LNCaP clone FGC (cell line): ENCODE measurements at regions not wholly inside any gene's neighbourhood (a gene's known extent, or its start where the extent isn't known, plus 50 kb on each side); places are given as distances from the start of the nearest gene placed in this dataset.

Experiments used
- DNase-seq: peaks from one replicate; pipeline ENCODE4 v3.0.0-alpha.2; 2011; ENCODE audit warnings: low read depth
- H3K4me3 ChIP-seq: 2 replicates; pipeline ENCODE4 v1.5.1; 2011; ENCODE audit warnings: mild to moderate bottlenecking, low read depth, low read length, control low read depth
- TF ChIP-seq, protein P1 (sequence below): IDR thresholded peaks from 2 replicates; pipeline ENCODE4 v1.5.1; 2012; ENCODE audit warnings: mild to moderate bottlenecking; ENCODE audit not compliant: control insufficient read depth, insufficient read depth; ENCODE audit errors: extremely low read depth

DNA sequence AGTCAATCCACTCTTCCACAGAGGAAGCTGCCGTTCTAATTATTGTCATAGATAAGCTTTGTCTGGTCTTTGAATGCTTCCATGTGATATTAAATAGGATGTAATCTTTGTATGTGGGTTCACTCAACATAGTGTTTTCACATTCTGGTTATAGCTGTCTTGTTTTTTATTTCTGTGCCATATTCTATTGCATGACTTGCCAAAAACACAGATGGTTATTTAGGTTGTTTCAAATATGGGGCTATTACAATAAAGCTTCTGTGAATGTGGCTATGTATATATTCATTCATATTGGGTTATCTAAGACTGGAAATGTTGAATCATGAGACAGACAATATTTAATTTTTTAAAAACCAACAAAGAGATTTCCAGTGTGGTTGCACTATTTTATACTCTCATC, 1109.3 kb upstream of the LRRTM3 start:
- DNase-seq: no peak
- TF ChIP-seq, protein P1, sequence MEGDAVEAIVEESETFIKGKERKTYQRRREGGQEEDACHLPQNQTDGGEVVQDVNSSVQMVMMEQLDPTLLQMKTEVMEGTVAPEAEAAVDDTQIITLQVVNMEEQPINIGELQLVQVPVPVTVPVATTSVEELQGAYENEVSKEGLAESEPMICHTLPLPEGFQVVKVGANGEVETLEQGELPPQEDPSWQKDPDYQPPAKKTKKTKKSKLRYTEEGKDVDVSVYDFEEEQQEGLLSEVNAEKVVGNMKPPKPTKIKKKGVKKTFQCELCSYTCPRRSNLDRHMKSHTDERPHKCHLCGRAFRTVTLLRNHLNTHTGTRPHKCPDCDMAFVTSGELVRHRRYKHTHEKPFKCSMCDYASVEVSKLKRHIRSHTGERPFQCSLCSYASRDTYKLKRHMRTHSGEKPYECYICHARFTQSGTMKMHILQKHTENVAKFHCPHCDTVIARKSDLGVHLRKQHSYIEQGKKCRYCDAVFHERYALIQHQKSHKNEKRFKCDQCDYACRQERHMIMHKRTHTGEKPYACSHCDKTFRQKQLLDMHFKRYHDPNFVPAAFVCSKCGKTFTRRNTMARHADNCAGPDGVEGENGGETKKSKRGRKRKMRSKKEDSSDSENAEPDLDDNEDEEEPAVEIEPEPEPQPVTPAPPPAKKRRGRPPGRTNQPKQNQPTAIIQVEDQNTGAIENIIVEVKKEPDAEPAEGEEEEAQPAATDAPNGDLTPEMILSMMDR: no peak
- H3K4me3 ChIP-seq: no peak overlapping the region

DNA sequence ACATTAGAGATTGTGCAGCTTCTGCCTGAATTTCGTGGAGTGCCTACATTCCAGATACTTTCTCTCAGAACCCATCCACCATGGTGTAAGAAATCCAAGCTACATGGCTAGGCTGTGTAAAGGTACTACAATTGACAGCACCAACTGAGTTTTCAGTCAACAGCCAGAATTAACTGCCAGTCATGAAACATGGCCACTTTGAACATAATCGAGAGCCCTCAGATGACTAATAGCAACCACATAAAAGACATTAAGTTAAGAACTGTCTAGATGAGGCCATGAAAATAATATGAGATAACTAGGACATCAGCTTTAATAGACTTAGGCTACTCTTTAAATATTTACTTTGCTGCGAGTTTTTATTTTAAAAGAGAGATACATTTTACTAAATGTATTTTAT, 1106.8 kb upstream of the LRRTM3 start:
- TF ChIP-seq, protein P1: no peak
- H3K4me3 ChIP-seq: no peak overlapping the region
- no peak for DNase-seq

DNA sequence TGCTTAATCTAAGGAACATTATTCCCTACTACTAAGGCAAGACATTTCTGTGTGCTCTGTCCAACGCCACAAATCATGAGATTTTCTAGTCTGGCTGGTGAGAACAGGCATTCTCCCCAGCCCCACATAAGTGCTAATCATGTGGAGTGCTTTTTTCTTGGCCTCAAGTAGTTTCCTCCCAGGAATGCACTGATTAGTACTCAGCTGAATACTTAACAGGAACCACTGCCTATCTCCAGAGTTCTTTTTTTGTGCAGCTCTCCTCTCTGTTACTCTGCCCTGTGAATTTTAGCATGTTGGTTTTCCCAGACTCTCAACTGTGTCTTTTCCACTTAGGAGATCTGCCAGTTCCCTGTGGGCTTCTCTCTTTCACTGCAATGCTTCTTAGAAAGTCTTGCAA, 1098.5 kb upstream of the LRRTM3 start:
- no peak for DNase-seq
- TF ChIP-seq, protein P1: no peak
- no peak overlapping the region for H3K4me3 ChIP-seq

DNA sequence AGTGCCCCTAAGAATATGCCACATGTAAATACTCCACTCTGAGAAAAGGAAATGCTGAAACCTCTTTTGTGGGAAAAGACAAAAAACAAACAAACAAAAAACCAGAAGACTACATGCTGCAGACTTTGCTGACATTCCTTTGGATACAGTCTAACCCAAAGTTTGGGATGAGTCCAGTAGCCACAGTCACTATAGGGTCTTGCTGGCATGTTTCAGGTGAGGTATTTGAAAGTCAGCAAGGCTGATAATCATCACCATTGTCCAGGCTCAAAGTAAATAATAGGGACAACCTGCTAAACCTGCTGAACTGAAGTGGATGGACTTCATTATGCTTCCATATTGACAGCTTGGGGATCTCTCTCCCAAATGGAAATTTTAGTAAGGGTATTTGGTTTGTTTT, 1087.0 kb upstream of the LRRTM3 start:
- TF ChIP-seq, protein P1: no peak
- DNase-seq: peak; percentile 2
- no peak overlapping the region for H3K4me3 ChIP-seq

DNA sequence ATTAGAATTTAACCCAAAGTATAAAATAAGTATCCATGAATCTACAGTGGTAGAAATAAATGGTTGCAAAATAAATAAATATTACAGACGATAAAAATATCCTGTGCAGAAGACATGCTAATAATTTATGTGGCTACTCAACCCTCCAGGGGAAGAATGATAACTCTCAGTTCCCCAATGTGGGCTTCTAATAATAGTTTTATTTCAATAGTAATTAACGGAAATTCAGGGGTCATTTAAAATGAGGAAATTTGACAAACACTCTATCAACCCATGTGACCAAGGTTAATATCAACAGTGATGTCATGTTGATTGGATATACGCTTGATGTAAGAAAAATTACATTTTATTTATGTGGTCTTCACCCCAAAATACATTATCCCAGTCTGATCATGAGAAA, 1082.6 kb upstream of the LRRTM3 start:
- TF ChIP-seq, protein P1: no peak
- H3K4me3 ChIP-seq: no peak overlapping the region
- no peak for DNase-seq

DNA sequence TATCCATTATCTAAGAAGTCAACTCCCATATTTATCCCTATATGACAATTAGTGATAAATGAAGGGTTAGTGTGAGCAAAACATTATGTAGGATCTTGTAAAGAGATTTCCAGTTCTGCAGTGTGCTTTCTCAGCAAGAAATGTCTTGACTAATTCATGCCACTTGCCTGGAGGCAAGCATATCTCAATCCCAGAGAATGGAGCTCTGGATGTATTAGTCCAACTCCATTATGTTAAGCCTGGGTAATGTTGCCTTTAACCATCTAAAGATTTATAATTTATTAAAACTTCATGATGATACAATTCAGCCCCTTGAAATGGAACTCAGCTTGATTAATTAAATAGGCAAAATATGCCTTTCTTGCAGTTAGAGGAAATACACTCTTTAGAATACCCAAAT, 1079.9 kb upstream of the LRRTM3 start:
- DNase-seq: no peak
- TF ChIP-seq, protein P1: no peak

DNA sequence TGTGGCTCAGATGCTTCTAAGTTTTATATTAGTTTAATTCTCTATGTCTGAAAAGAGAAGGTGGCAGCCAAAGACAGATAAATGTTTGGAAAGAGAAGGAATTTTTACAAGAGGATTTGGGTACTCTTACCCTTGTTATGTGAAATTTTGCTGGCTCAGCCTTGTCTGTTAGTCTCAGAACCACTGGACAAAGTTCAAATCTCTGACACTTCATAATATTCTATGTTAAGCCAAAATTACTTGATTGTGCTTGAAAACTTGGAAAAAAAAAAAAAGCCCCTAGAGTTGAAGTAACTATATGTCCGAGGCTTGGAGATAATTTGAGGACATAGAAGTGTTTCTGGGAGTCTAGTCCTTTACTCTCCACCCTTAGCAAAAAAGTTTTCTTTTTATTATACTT, 1079.3 kb upstream of the LRRTM3 start:
- TF ChIP-seq, protein P1: no peak
- H3K4me3 ChIP-seq: no peak overlapping the region
- no peak for DNase-seq

More for the DNA sequence above, 1079.9 kb upstream of the LRRTM3 start:
- no peak overlapping the region for H3K4me3 ChIP-seq
